ENCODE measurements at regions not wholly inside any gene's neighbourhood (a gene's known extent, or its start where the extent isn't known, plus 50 kb on each side); places are given as distances from the start of the nearest gene placed in this dataset.

- Histone ChIP-seq H3K36me3 (ENCODE audit: control insufficient read depth in 1 of 2, insufficient read depth in 2 of 2, low read length in 2 of 2) (no peaks in the 10 kb centered on the region), H3K4me2 (ENCODE audit: low read length) (no peak overlapping the region), H3K4me3 (replicated peaks in 1 of 2; ENCODE audit: low read depth in 1 of 2, low read length in 2 of 2) (no peak overlapping the region), H3K9me2 (ENCODE audit: insufficient read depth) (no peaks in the 10 kb centered on the region), H3K9me3 (ENCODE audit: control insufficient read depth in 1 of 2, insufficient read depth in 1 of 2, low read depth in 1 of 2, low read length in 2 of 2) (no peaks in the 10 kb centered on the region), H3K79me2 (ENCODE audit: insufficient read depth, low read length) (no peaks in the 10 kb centered on the region), H3K4me1 (ENCODE audit: control insufficient read depth in 1 of 2, insufficient read depth in 2 of 2, low read length in 2 of 2) (no peaks in the 10 kb centered on the region), H3K9ac (ENCODE audit: low read length) (no peak overlapping the region), H2AFZ (ENCODE audit: low read depth, low read length, poor library complexity, severe bottlenecking) (no peak overlapping the region), H3K27me3 (ENCODE audit: insufficient read depth, low read length) (no peaks in the 10 kb centered on the region), H3K27ac (ENCODE audit: low read depth, low read length) (no peak overlapping the region), H4K20me1 (ENCODE audit: insufficient read depth) (no peaks in the 10 kb centered on the region)
- RAD21 ChIA-PET (ENCODE audit: low non-redundant PET in 1 of 2, low total read pairs in 2 of 2, uncharacterized antibody in 2 of 2, unreplicated experiment in 2 of 2) = no interaction called here
- no peak for TF ChIP-seq POLR2A (IDR thresholded peaks at IDR 0.05; ENCODE audit: borderline replicate concordance, extremely low read depth, insufficient read depth, insufficient read length)
- no peak for TF ChIP-seq CEBPB (IDR thresholded peaks at IDR 0.05; ENCODE audit: low read depth)
- no peak for TF ChIP-seq YY1 (IDR thresholded peaks at IDR 0.05; ENCODE audit: extremely low read depth, insufficient replicate concordance, low read depth, low read length)
- no peak for TF ChIP-seq RAD21 (IDR thresholded peaks at IDR 0.05; ENCODE audit: low read depth)
- no peak for TF ChIP-seq REST (IDR thresholded peaks at IDR 0.05; ENCODE audit: low read depth)
- no peak for TF ChIP-seq SIN3A (IDR thresholded peaks at IDR 0.05; ENCODE audit: low read depth)
- no peak for TF ChIP-seq EGR1 (IDR thresholded peaks at IDR 0.05; ENCODE audit: low read depth)
- TF ChIP-seq JUND (IDR thresholded peaks at IDR 0.05) = no peak
- no peak for TF ChIP-seq CBX3 (IDR thresholded peaks at IDR 0.05; ENCODE audit: low read depth)
- no peak for TF ChIP-seq ELF1 (IDR thresholded peaks at IDR 0.05; ENCODE audit: borderline replicate concordance, low read depth)
- TF ChIP-seq POLR2AphosphoS5 (IDR thresholded peaks at IDR 0.05; ENCODE audit: low read depth, low read length) = no peak
- no peak for TF ChIP-seq SRF (IDR thresholded peaks at IDR 0.05; ENCODE audit: low read depth)
- no peak for TF ChIP-seq FOSL1 (IDR thresholded peaks at IDR 0.05; ENCODE audit: low read depth)
- no peak for TF ChIP-seq CTCF (IDR thresholded peaks at IDR 0.05 in 2 of 3, conservative IDR thresholded peaks at IDR 0.05 in 1 of 3; ENCODE audit: borderline replicate concordance in 1 of 3, insufficient read depth in 1 of 3, low read depth in 2 of 3, low read length in 2 of 3)
- TF ChIP-seq TCF7L2 (IDR thresholded peaks at IDR 0.05; ENCODE audit: borderline replicate concordance, extremely low read depth, insufficient read depth, insufficient read length) = no peak
- no peak for TF ChIP-seq ATF3 (IDR thresholded peaks at IDR 0.05)
- TF ChIP-seq ZNF274 (IDR thresholded peaks at IDR 0.05; ENCODE audit: low read depth, low read length) = no peak
- TF ChIP-seq SP1 (IDR thresholded peaks at IDR 0.05; ENCODE audit: low read depth) = no peak
- intact Hi-C loops (cut with micrococcal nuclease) = no loop called here
- BruUV-seq (replicated peaks) = no TSS peak
- no peak for DNase-seq (ENCODE audit: low read depth, low spot score)
- no peak for ATAC-seq
- POLR2A ChIA-PET = no interaction called here
- CTCF ChIA-PET = interaction anchor here (1.2 to 1.9 kb wide), 2 partner anchors 9 to 31 kb away, joined by 3 to 4 read pairs; no protein-coding TSS in a partner anchor
These were observed 217.2 kb upstream of the CCDC150 start for GRCh38 chr2:196422361-196422760.

All from HCT116 (cell line).